Liver (tissue), 8 donors: ENCODE measurements at regions not wholly inside any gene's neighbourhood (a gene's known extent, or its start where the extent isn't known, plus 50 kb on each side); places are given as distances from the start of the nearest gene placed in this dataset.

Experiments
- DNase-seq: peaks from one replicate; pipeline ENCODE4 v3.0.0-alpha.2; 2017; ENCODE audit warnings: low spot score
- H3K27ac ChIP-seq, 2 donors: one replicate each; pipeline ENCODE4 v1.7.0; 2013; ENCODE audit warnings: inconsistent platforms in 2 of 2, low read length in 2 of 2, control low read depth in 1 of 2, low read depth in 1 of 2, mild to moderate bottlenecking in 1 of 2
- H3K27me3 ChIP-seq, 4 donors: one replicate each; pipeline versions ENCODE4 v1.6.1 to v1.7.0; 2013; ENCODE audit warnings: low read length in 3 of 4, inconsistent platforms in 1 of 4, mild to moderate bottlenecking in 1 of 4, moderate library complexity in 1 of 4; ENCODE audit not compliant: control insufficient read depth in 4 of 4, insufficient read depth in 4 of 4
- H3K36me3 ChIP-seq, 4 donors: one replicate each; pipeline versions ENCODE4 v1.6.1 to v1.7.0; 2013; ENCODE audit warnings: low read length in 3 of 4, mild to moderate bottlenecking in 3 of 4, low read depth in 1 of 4, moderate library complexity in 1 of 4; ENCODE audit not compliant: control insufficient read depth in 4 of 4, insufficient read depth in 3 of 4
- H3K4me1 ChIP-seq, 4 donors: one replicate each; pipeline versions ENCODE4 v1.6.1 to v1.7.0; 2013; ENCODE audit warnings: low read length in 3 of 4, mild to moderate bottlenecking in 3 of 4, moderate library complexity in 1 of 4; ENCODE audit not compliant: control insufficient read depth in 4 of 4, insufficient read depth in 4 of 4
- H3K4me3 ChIP-seq, 3 donors: one replicate each; pipeline versions ENCODE4 v1.6.1 to v1.7.0; 2013; ENCODE audit warnings: low read length in 3 of 3, control low read depth in 1 of 3, low read depth in 1 of 3, mild to moderate bottlenecking in 1 of 3
- H3K9ac ChIP-seq, 2 donors: one replicate each; pipeline ENCODE4 v1.7.0; 2013; ENCODE audit warnings: low read length in 2 of 2, mild to moderate bottlenecking in 2 of 2, moderate library complexity in 2 of 2, control low read depth in 1 of 2, low read depth in 1 of 2
- H3K9me3 ChIP-seq, 4 donors: one replicate each; pipeline versions ENCODE4 v1.6.1 to v1.7.0; 2013; ENCODE audit warnings: low read length in 3 of 4; ENCODE audit not compliant: control insufficient read depth in 4 of 4
- EGR1 ChIP-seq, 2 donors: IDR thresholded peaks; 2 replicates each; pipeline ENCODE4 v1.6.1; 2016 to 2018; ENCODE audit warnings: antibody characterized with exemption in 2 of 2, low read depth in 2 of 2
- FOXA2 ChIP-seq: IDR thresholded peaks from 2 replicates; pipeline ENCODE4 v1.6.1; 2016; ENCODE audit warnings: antibody characterized with exemption
- GABPA ChIP-seq, 2 donors: IDR thresholded peaks in 1 of 2; conservative IDR thresholded peaks in 1 of 2; 2 replicates each; pipeline ENCODE4 v1.6.1; 2016; ENCODE audit warnings: antibody characterized with exemption in 2 of 2, mild to moderate bottlenecking in 1 of 2, moderate library complexity in 1 of 2
- MAX ChIP-seq: IDR thresholded peaks from 2 replicates; pipeline ENCODE4 v1.6.1; 2016; ENCODE audit warnings: antibody characterized with exemption
- NR2F2 ChIP-seq: IDR thresholded peaks from 2 replicates; pipeline ENCODE4 v1.6.1; 2016; ENCODE audit warnings: antibody characterized with exemption
- RAD21 ChIP-seq, 2 donors: IDR thresholded peaks; 2 replicates each; pipeline ENCODE4 v1.6.1; 2016; ENCODE audit warnings: antibody characterized with exemption in 2 of 2, mild to moderate bottlenecking in 2 of 2
- RXRA ChIP-seq, 2 donors: IDR thresholded peaks; 2 replicates each; pipeline ENCODE4 v1.6.1; 2017 to 2018; ENCODE audit warnings: antibody characterized with exemption in 2 of 2, mild to moderate bottlenecking in 1 of 2
- SP1 ChIP-seq: IDR thresholded peaks from 2 replicates; pipeline ENCODE4 v1.6.1; 2018; ENCODE audit warnings: antibody characterized with exemption, mild to moderate bottlenecking
- TAF1 ChIP-seq: conservative IDR thresholded peaks from 2 replicates; pipeline ENCODE4 v1.6.1; 2016; ENCODE audit warnings: antibody characterized with exemption, mild to moderate bottlenecking
- WGBS: extraction: QIAGEN DNeasy Blood & Tissue Kit; methylation state at CpG from one replicate; pipeline ENCODE4 v1.1.7; 2013; 5-methylcytosine and 5-hydroxymethylcytosine counted together
- TF ChIP-seq, protein P1 (sequence below): IDR thresholded peaks from 2 replicates; pipeline ENCODE4 v1.6.1; 2016; ENCODE audit warnings: antibody characterized with exemption, mild to moderate bottlenecking
- TF ChIP-seq, protein P2 (sequence below): fragments of 150-350 bp; IDR thresholded peaks from 2 replicates; pipeline ENCODE4 v1.5.1; 2017; ENCODE audit warnings: improper control_type of control experiment, low read depth, low read length; ENCODE audit not compliant: missing input control
- TF ChIP-seq, protein P3 (sequence below): IDR thresholded peaks from 2 replicates; pipeline ENCODE4 v1.6.1; 2016; ENCODE audit warnings: antibody characterized with exemption
- donor health status: healthy.
- donor health status: healthy.
- donor health status: healthy.
- donor health status: healthy.
- donor health status: healthy.

DNA sequence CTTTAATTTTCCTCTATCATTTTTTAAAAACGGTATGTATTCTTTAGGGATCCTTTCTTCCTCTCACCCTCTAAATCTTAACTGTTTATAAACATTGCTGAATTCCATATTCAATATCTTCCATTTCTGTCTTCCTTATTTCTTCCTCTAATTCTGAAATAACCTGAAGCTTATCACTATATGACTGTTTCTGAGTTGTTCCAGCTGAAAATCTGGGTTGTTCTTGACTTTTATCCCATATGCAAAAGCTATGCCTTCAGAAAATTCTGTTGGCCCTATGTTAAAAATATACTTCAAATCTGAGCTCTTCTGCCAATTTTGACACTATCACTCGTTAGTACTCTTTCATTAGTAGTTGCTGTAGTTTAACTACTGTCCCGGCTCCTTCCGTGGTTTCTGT is 970.3 kb downstream of the BCL11B start:
- 73% methylated on average over 4 of the region's 4 CpGs for WGBS
- no peaks in the 10 kb centered on the region for H3K4me1 ChIP-seq
- no peak overlapping the region for H3K27ac ChIP-seq
- H3K4me3 ChIP-seq: no peak overlapping the region
- TF ChIP-seq, protein P1, sequence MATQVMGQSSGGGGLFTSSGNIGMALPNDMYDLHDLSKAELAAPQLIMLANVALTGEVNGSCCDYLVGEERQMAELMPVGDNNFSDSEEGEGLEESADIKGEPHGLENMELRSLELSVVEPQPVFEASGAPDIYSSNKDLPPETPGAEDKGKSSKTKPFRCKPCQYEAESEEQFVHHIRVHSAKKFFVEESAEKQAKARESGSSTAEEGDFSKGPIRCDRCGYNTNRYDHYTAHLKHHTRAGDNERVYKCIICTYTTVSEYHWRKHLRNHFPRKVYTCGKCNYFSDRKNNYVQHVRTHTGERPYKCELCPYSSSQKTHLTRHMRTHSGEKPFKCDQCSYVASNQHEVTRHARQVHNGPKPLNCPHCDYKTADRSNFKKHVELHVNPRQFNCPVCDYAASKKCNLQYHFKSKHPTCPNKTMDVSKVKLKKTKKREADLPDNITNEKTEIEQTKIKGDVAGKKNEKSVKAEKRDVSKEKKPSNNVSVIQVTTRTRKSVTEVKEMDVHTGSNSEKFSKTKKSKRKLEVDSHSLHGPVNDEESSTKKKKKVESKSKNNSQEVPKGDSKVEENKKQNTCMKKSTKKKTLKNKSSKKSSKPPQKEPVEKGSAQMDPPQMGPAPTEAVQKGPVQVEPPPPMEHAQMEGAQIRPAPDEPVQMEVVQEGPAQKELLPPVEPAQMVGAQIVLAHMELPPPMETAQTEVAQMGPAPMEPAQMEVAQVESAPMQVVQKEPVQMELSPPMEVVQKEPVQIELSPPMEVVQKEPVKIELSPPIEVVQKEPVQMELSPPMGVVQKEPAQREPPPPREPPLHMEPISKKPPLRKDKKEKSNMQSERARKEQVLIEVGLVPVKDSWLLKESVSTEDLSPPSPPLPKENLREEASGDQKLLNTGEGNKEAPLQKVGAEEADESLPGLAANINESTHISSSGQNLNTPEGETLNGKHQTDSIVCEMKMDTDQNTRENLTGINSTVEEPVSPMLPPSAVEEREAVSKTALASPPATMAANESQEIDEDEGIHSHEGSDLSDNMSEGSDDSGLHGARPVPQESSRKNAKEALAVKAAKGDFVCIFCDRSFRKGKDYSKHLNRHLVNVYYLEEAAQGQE: no peak
- TF ChIP-seq RAD21 (IDR thresholded peaks at IDR 0.05) (no peak), TAF1 (no peak), RXRA (IDR thresholded peaks at IDR 0.05) (no peak), GABPA (IDR thresholded peaks at IDR 0.05 in 1 of 2, conservative IDR thresholded peaks at IDR 0.05 in 1 of 2) (no peak), SP1 (no peak), NR2F2 (no peak), MAX (no peak), FOXA2 (no peak)
- no peak for DNase-seq
- no peak overlapping the region for H3K9ac ChIP-seq
- peaks cover 0 to 7% (median 0%) of the 10 kb centered on the region in 4 donors for H3K27me3 ChIP-seq
- no peaks in the 10 kb centered on the region for H3K36me3 ChIP-seq
- no peaks in the 10 kb centered on the region for H3K9me3 ChIP-seq

GRCh38 chr14:98304574-98304973 is 967.4 kb downstream of the BCL11B start:
- DNase-seq: no peak
- no peak overlapping the region for H3K27ac ChIP-seq
- H3K4me1 ChIP-seq: no peaks in the 10 kb centered on the region
- WGBS: 63% methylated on average over 3 of the region's 3 CpGs
- H3K27me3 ChIP-seq: peaks cover 0 to 4% (median 0%) of the 10 kb centered on the region in 4 donors
- no peaks in the 10 kb centered on the region for H3K36me3 ChIP-seq
- H3K4me3 ChIP-seq: no peak overlapping the region
- no peak overlapping the region for H3K9ac ChIP-seq
- TF ChIP-seq FOXA2: no peak
- H3K9me3 ChIP-seq: no peaks in the 10 kb centered on the region

DNA sequence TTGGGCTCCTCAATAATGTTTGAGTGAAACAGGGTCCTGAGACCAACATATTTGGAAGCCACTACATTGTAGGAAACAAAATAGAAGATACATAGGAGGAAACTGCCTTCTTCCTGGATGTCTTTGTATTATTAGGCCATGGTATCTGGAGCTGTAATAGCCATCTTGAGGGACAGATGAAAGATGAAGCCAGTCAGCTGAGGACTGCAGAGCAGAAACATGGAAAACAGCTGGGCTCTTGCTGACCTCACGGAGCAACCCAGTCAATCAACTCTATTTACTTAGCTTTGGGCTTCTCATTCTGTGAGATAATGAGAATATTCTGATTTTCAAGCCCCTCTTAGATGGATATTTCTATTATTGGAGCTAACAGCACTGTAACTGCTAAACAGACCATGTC is 962.4 kb downstream of the BCL11B start:
- DNase-seq: no peak
- Histone ChIP-seq H3K9me3 (no peaks in the 10 kb centered on the region), H3K27ac (no peak overlapping the region), H3K36me3 (no peaks in the 10 kb centered on the region), H3K4me3 (no peak overlapping the region), H3K4me1 (no peaks in the 10 kb centered on the region), H3K27me3 (peaks cover 0 to 4% (median 0%) of the 10 kb centered on the region in 4 donors), H3K9ac (no peak overlapping the region)
- TF ChIP-seq SP1 (no peak), FOXA2 (no peak), MAX (no peak), RAD21 (IDR thresholded peaks at IDR 0.05) (no peak), EGR1 (IDR thresholded peaks at IDR 0.05; ENCODE audit: low read depth in 2 of 2) (no peak), NR2F2 (no peak)
- TF ChIP-seq, protein P1: no peak
- TF ChIP-seq, protein P2, sequence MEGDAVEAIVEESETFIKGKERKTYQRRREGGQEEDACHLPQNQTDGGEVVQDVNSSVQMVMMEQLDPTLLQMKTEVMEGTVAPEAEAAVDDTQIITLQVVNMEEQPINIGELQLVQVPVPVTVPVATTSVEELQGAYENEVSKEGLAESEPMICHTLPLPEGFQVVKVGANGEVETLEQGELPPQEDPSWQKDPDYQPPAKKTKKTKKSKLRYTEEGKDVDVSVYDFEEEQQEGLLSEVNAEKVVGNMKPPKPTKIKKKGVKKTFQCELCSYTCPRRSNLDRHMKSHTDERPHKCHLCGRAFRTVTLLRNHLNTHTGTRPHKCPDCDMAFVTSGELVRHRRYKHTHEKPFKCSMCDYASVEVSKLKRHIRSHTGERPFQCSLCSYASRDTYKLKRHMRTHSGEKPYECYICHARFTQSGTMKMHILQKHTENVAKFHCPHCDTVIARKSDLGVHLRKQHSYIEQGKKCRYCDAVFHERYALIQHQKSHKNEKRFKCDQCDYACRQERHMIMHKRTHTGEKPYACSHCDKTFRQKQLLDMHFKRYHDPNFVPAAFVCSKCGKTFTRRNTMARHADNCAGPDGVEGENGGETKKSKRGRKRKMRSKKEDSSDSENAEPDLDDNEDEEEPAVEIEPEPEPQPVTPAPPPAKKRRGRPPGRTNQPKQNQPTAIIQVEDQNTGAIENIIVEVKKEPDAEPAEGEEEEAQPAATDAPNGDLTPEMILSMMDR: no peak
- TF ChIP-seq, protein P3, sequence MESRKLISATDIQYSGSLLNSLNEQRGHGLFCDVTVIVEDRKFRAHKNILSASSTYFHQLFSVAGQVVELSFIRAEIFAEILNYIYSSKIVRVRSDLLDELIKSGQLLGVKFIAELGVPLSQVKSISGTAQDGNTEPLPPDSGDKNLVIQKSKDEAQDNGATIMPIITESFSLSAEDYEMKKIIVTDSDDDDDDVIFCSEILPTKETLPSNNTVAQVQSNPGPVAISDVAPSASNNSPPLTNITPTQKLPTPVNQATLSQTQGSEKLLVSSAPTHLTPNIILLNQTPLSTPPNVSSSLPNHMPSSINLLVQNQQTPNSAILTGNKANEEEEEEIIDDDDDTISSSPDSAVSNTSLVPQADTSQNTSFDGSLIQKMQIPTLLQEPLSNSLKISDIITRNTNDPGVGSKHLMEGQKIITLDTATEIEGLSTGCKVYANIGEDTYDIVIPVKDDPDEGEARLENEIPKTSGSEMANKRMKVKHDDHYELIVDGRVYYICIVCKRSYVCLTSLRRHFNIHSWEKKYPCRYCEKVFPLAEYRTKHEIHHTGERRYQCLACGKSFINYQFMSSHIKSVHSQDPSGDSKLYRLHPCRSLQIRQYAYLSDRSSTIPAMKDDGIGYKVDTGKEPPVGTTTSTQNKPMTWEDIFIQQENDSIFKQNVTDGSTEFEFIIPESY: no peak
- WGBS: 38% methylated on average over 1 of the region's 1 CpG
